M059J (cell line): ENCODE measurements at regions not wholly inside any gene's neighbourhood (a gene's known extent, or its start where the extent isn't known, plus 50 kb on each side); places are given as distances from the start of the nearest gene placed in this dataset.
A peak's percentile ranks its signal among the peaks of the same experiment; 100 is the strongest.
"Not testable (repeated sequence)": the region's sequence is repeated elsewhere in the genome, so short reads cannot be mapped to it uniquely, and the experiment has no call there.

Experiments used
- DNase-seq: peaks from one replicate; pipeline ENCODE4 v3.0.0-alpha.2; 2012; ENCODE audit warnings: low read depth

DNA sequence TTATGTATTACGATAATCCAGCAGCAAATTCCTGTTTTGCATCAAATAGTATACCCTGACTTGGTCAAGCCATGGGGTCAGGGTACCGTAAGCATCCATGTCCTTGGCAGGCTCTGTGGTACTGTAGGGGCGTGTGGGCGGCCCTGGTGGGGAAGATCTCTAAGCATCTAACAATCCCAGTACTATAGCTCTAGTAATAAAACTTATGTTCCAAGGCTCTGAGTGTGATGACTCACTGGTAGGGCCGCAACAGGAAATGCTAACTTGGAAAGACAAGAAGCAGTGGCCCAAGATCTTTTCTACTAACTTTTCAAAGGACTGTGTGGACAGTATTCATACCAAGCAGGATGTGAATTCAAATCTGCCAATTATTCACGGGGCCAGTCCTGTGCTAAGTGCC lies 63.8 kb downstream of the CLEC18A start:
- peak; percentile 18 for DNase-seq

DNA sequence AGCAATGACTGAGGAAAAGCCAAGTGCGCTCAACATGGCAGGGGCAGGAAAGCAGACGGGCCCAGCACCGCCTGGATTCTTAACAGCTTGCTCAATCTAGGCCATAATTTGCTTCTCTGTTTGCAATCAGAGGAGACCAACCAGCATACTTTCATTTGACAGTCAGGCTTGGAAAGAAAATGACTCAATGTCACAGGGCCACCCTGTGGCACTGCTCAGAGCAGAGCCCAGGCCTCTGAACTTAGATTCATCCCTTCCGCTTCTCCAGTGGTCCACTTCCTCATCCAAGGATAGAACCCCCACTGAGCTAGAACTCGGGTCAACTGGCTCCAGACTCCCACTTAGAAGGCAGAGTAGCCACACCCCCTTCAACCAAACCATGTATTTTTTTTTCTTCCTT lies 65.6 kb downstream of the CLEC18A start:
- peak; percentile 10 for DNase-seq

DNA sequence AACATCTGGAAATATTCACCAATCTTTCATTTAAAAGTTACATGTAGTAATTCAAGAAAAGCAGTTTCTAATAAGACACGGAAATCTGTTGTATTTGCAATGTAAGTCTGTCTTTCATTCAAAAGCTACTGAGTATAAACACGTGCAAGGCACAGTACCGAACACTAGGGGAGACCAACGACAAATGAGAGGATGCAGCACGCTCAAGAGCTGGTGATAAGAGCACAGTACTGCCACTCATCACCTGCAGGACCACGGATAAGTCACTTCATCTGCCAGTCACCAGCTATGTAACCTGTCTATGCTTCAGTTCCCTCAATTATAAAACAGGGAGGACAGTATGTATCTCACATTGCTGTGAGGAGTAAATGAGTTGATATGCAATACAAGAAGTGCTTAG lies 67.1 kb downstream of the CLEC18A start:
- DNase-seq: peak; percentile 25

DNA sequence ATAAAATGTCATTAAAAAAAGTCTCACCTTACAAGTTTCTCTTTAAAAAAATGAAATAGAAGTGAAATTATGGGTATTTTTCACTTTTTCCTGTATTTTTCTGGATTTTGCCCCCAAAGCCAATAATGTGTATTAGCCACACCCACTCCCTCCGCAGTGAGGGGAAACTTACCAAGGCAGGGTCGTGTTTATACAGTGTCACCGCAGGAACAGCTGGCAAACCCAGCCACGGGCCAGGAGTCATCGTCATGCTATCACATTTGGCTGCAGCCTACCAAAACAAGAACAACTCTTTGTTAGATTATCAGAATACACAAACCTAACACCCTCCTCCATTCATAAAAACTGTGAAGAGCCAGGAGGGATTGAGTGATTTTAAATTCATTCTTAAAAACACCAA lies 72.1 kb downstream of the CLEC18A start:
- DNase-seq: not testable (repeated sequence)

DNA sequence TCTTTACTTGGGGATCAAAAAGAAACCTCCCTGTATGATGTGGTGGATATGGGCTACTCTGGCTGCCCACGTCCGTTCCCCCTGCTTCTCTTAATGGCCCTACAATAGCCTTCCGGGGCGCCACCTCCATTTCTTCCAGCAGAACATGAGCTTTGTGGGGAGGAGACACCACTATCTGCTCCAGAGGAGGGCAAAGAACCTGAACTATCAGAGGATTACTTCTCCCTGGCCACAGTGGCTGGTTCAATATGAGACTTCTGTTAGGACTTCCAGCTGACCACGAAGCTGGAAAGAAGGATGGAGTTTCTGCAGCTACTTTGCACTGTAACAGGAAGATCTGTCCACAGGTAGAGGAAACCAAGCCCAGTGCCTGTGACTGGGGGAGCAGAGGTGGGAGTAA lies 72.8 kb downstream of the CLEC18A start:
- DNase-seq: not testable (repeated sequence)

DNA sequence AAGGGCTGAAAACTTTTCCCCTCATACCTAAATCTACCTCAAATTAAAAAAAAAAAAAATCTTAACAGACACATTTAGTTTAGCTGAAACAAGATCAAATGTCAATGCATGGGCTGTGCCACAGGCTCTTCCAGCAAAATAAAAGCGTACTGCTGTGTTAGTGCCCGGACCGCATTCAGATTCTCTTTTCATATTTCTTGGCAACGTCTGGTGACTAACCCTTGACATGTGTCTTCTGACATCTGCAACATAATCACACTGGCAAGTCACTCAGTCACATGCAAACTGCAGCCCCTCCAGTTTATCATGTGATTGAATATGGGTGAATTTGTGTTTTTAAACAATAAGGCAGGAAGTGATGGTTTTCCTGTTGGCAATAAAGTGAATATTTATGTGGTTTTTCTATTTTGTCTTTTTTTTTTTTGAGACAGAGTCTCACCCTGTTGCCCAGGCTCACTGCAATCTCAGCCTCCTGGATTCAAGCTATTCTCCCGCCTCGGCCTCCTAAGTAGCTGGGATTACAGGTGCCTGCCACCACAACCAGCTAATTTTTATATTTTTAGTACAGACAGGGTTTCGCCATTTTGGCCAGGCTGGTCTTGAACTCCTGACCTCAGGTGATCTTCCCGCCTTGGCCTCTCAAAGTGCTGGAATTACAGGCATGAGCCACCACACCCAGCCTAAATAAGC lies 75.2 kb downstream of the CLEC18A start:
- DNase-seq: peak; percentile 13

DNA sequence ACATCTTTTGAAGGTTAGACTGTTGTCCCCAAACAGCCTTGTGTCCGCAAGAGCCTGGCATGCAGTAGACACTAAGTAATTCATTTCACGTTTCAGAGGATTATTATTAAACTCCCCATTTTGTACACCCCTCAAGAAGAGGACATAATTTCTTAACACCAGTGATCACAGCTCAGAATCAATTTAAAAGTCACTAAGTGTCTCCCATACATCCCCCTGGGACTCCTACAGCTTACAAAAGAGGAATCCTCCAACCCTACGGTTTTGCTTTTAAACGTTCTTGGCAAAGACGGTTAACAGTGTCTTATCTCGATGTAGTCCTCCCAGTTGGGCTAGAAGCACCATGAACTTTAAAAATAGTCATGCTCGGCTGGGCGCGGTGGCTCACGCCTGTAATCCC lies 81.2 kb upstream of the PDPR start:
- not testable (repeated sequence) for DNase-seq

DNA sequence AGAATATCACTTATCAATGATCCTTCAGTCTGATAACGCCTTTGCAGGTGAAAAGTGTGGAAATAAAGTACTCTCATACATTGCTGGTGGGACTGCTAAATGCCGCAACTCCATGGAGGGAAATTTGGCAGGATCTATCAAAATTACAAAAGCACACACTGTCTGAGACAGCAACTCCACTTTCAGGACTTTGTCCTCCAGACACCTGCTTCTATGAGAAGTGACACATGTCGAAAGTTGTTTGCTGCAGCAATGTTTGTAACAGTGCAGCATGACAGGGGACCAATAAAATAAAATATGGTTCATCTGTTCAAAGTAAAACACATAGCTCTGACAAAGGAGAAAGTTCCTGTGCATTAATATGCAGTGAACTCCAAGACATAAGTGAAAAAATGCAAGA lies 76.2 kb upstream of the PDPR start:
- not testable (repeated sequence) for DNase-seq

DNA sequence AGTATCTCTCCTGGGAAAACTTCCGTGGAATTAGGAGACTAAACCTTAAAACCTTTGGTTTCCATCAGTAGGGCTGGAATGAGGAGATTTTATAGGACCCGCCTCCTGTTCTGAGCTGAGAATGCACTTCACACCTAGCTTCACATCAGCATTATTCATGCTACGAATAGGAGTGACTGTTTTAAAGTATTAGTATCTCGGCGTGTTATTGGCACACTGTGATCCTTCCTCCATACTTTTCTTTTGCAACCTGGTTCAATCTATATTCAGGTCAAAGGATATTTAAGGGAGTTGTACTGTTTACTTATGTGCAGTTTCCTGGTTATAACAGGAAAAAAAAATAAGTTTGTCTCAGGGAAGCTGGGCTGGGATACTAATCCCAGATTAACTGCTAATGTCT lies 73.6 kb upstream of the PDPR start:
- DNase-seq: not testable (repeated sequence)

DNA sequence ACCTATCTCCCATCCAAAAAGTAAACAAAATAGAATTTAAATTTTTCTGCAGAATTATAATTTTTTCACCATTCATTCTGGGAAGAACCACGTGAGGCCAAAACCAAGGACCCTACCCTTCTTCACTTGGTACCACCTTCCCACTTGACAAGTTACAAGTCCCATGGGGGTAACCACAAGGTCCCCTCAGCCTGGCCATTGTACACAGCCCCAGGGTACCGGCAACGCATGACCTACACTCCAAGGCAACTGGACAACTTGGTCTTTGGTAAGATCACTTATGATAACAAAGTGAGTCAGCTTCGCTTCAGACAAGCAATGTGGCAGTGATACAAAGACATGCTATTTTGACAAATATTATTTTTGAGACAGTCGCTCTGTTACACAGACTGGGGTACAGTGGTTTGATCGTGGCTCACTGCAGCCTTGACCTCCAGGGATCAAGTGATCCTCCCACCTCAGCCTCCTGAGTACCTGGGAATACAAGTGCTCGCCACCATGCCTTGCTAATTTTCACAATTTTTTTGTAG lies 70.5 kb upstream of the PDPR start:
- DNase-seq: peak; percentile 65

DNA sequence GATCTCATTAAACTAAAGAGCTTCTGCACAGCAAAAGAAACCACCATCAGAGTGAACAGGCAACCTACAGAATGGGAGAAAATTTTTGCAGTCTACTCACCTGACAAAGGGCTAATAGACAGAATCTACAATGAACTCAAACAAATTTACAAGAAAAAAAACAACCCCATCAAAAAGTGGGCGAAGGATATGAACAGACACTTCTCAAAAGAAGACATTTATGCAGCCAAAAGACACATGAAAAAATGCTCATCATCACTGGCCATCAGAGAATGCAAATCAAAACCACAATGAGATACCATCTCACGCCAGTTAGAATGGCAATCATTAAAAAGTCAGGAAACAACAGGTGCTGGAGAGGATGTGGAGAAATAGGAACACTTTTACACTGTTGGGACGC lies 67.6 kb upstream of the PDPR start:
- DNase-seq: not testable (repeated sequence)

DNA sequence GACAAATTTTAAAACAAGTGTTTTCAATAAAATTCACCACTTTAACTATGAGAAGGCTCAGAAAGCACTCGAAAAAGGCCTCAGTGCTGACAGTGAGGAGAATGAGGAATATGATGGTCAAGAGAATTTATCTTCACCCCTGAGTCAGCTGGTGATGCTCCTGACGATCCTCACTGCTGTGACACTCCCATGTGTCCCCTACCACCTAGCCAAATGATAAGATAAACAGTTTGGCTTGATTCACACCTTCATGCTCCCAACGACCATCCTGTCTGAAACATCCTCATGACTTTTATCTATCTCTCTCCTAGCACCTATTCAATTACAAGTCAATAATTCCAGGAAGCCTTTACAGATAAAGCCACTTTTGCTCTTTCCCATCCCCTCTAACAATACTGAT lies 66.0 kb upstream of the PDPR start:
- not testable (repeated sequence) for DNase-seq

DNA sequence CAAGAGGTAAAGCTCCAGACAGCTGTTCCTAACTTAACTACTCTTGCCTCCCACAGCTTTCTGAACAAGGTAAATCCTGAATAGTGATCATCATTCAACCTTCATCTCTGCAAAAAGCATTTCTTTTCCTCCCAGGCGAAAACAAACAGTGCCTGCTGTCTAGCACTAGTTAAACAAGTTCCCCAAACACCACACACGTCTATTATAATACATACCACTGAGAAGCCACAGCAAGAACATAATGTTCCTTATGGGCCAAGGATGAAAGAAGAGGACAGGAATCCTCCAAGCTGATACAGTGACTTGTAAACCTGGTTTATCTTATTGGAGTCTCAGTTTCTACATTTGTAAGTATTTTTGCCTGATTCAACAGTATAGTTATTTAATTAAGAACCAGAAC lies 56.1 kb upstream of the PDPR start:
- DNase-seq: not testable (repeated sequence)

DNA sequence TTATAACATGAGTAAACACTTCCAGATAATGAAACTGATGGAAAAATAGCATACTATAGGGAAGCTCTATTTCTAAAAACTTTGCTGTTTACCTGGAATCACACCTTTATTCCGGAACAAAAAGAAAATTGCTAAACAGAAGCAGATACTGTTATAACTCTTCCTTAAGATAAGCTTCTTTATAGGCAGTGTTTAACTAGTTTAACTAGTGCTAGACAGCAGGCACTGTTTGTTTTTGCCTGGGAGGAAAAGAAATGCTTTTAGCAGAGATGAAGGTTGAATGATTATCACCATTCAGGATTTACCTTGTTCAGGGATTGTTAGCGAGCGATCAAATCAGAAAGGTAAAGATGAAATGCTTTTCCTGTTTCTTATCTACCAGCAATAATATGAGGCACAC lies 54.7 kb upstream of the PDPR start:
- DNase-seq: not testable (repeated sequence)

DNA sequence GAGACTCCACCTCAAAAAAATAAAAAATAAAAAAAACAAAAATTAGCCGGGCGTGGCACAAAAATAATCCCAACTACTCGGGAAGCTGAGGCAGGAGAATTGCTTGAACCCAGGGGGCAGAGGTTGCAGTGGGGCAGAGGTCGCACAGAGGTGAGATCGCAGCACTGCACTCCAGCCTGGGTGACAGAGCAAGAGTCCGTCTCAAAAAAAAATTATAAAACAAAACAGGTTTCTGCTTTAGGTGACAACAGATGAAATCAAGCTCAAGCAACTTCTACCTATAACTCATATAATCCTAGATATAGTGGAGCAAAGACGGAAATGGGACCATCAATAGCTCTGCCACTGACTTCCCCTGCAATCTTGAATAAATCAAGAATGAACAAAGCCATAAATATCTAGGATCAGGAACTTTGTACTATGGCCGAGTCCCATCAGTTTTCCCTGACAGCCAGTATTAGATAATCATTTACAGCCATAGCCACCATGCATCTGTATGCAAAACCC lies 53.6 kb upstream of the PDPR start:
- DNase-seq: not testable (repeated sequence)

DNA sequence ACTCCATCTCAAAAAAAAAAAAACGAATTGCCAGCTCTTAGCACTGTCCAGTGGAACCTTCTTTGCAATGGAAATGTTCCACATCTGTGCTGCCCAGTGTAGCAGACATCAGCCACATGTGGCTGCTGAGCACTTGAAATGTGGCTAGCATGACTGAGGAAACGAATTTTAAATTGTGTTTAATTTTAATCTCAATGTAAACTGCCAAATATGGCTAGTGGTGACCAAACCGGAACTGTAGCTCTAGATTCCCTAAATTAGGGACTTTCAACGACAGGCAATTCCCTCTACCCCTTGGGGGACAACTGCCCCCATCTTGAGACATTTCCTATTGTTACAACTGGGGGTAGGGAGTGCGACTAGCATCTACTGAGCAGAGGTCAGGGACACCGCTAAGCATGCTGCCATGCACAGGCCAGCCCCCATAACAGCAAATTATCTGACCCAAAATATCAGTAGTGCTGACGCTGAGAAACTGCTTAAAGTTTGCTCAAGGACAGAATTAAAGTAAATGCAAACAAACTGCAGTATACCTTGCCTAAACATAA lies 52.4 kb upstream of the PDPR start:
- DNase-seq: not testable (repeated sequence)

DNA sequence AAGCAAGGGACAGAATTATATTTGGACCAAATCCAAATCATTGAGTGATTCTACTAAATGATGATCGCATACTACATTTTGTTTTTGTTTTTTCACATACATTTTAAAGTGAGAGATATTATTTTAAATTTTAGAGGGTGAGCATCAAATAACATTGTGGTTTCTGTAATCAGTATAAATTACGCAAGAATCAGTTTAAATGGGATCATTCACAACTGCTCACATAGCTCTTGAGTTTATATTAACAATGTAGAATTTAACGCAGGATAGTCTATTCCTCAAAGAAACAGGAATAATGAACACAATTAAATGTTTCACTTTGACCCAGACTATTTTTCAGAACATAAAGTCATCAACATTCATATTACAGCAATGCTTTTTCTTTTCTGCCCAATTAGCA lies 51.2 kb upstream of the PDPR start:
- not testable (repeated sequence) for DNase-seq
